Spleen (tissue), 11 donors: ENCODE measurements at regions not wholly inside any gene's neighbourhood (a gene's known extent, or its start where the extent isn't known, plus 50 kb on each side); places are given as distances from the start of the nearest gene placed in this dataset.

Source experiments
- DNase-seq: peaks from one replicate; pipeline ENCODE4 v3.0.0-alpha.2; 2020
- H3K27ac ChIP-seq, 8 donors: fragments of 200-600 bp; sonication (generic) in 7 of 8; 1 replicate in 4 of 8; 2 replicates in 4 of 8; pipeline versions ENCODE4 v1.5.0 to v1.8.0; 2016 to 2021; ENCODE audit warnings: inconsistent platforms in 4 of 8, mild to moderate bottlenecking in 4 of 8, moderate library complexity in 1 of 8
- H3K27me3 ChIP-seq, 7 donors: fragments of 200-600 bp; sonication (generic) in 6 of 7; replicated peaks in 1 of 7; 1 replicate in 4 of 7; 2 replicates in 3 of 7; pipeline versions ENCODE4 v1.5.0 to v1.8.0; 2016 to 2021; ENCODE audit warnings: inconsistent platforms in 3 of 7, mild to moderate bottlenecking in 1 of 7
- H3K36me3 ChIP-seq, 6 donors: fragments of 200-600 bp; sonication (generic) in 5 of 6; 1 replicate in 4 of 6; 2 replicates in 2 of 6; pipeline versions ENCODE4 v1.5.0 to v1.8.0; 2016 to 2021; ENCODE audit warnings: inconsistent platforms in 2 of 6
- H3K4me1 ChIP-seq, 6 donors: fragments of 200-600 bp; sonication (generic) in 5 of 6; 1 replicate in 3 of 6; 2 replicates in 3 of 6; pipeline versions ENCODE4 v1.5.0 to v1.8.0; 2016 to 2021; ENCODE audit warnings: inconsistent platforms in 3 of 6
- H3K4me3 ChIP-seq, 8 donors: fragments of 200-600 bp; sonication (generic) in 7 of 8; 1 replicate in 4 of 8; 2 replicates in 4 of 8; pipeline versions ENCODE4 v1.5.0 to v1.8.0; 2016 to 2021; ENCODE audit warnings: inconsistent platforms in 4 of 8, mild to moderate bottlenecking in 4 of 8, moderate library complexity in 2 of 8
- H3K9me3 ChIP-seq, 8 donors: fragments of 200-600 bp; sonication (generic) in 7 of 8; 1 replicate in 4 of 8; 2 replicates in 4 of 8; pipeline versions ENCODE4 v1.5.0 to v1.8.0; 2016 to 2021; ENCODE audit warnings: inconsistent platforms in 4 of 8
- CTCF ChIP-seq, 11 experiments: fragments of 200-600 bp in 7 of 11; fragments of 450-650 bp in 4 of 11; sonication (generic) in 4 of 11; IDR thresholded peaks in 8 of 11; conservative IDR thresholded peaks in 3 of 11; 1 replicate in 7 of 11; 2 replicates in 4 of 11; pipeline versions ENCODE4 v1.4.0 to v1.8.0; 2016 to 2021; ENCODE audit warnings: antibody characterized with exemption in 11 of 11, inconsistent platforms in 4 of 11, mild to moderate bottlenecking in 1 of 11
- POLR2A ChIP-seq, 3 donors: fragments of 450-650 bp; IDR thresholded peaks; one replicate each; pipeline ENCODE4 v1.5.1; 2017; ENCODE audit warnings: antibody characterized with exemption in 3 of 3, mild to moderate bottlenecking in 1 of 3
- POLR2AphosphoS5 ChIP-seq, 3 donors: sonication (generic); formaldehyde crosslinking; IDR thresholded peaks; one replicate each; pipeline ENCODE4 v1.5.1; 2017; ENCODE audit warnings: antibody characterized with exemption in 3 of 3
- WGBS, 5 donors: extraction: QIAGEN DNeasy Blood & Tissue Kit in 3 of 5; methylation state at CpG; one replicate each; pipeline versions ENCODE4 v1.1.5 to v1.1.7; 2013 to 2018; 5-methylcytosine and 5-hydroxymethylcytosine counted together
- intact Hi-C: fragments of 100-400 bp; cut with DNase I; formaldehyde crosslinking; loops from one replicate; pipeline ENCODE4 v1.15.0; 2023; ENCODE audit warnings: low total_unique reads
- donor health status: healthy with polysubstance abuse.
- donor health status: DM: no; HTN: no; CAD: no; lungs with moderate emphysema.
- donor health status: DM: no; HTN: no; CAD: no.
- donor health status: Bipolar disorder and iron deficiency.
- donor health status: healthy.
- donor health status: DM: no; HTN: no; CAD: no.
- donor health status: DM: yes; HTN: yes; CAD: no.

DNA sequence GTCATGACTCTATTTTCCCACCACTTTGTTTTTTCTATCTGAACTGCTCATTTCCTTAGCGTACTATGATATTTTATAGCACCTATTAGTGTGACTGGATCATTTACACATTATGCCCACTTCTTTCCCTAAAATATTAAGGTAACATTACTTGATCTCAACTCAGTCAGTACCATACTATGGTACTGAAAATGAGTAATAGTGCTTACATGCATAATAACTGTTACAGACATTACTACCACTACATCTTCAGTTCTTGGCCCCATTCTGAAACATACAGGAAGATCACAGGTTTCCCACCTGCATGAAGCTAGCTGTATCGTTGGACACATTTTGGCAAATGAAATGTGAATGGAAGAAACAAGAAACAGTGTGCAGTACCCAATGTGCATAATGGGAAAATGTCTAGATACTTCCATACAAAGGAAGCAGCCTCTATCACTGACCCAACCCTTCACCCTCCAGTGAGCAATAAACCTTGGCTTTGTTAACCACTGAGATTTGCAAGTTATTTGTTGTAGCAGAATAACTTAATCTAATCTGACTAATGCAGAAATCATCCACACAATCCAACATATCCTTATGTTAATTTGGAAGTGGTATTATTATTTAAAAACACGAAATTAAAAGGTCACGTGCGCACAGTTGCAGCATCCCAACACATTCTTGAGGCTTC lies 108.6 kb upstream of the DOK5 start:
- no peaks in the 10 kb centered on the region for H3K27me3 ChIP-seq
- no peak for DNase-seq
- no peak overlapping the region for H3K4me3 ChIP-seq
- WGBS, 5 donors: 84 to 95% (median 89%) methylated on average over 5 of the region's 5 CpGs
- no peak overlapping the region for H3K27ac ChIP-seq
- no peak for TF ChIP-seq CTCF (IDR thresholded peaks at IDR 0.05 in 8 of 11, conservative IDR thresholded peaks at IDR 0.05 in 3 of 11)
- TF ChIP-seq POLR2AphosphoS5 (IDR thresholded peaks at IDR 0.05): no peak
- no peaks in the 10 kb centered on the region for H3K4me1 ChIP-seq
- H3K9me3 ChIP-seq: no peaks in the 10 kb centered on the region
- intact Hi-C loops: no loop called here
- H3K36me3 ChIP-seq: no peaks in the 10 kb centered on the region

- DNase-seq: no peak
- Histone ChIP-seq H3K9me3 (no peaks in the 10 kb centered on the region), H3K4me1 (no peaks in the 10 kb centered on the region), H3K36me3 (no peaks in the 10 kb centered on the region), H3K27ac (no peak overlapping the region), H3K27me3 (no peaks in the 10 kb centered on the region), H3K4me3 (no peak overlapping the region)
- no peak for TF ChIP-seq POLR2A (IDR thresholded peaks at IDR 0.05)
- TF ChIP-seq POLR2AphosphoS5 (IDR thresholded peaks at IDR 0.05): no peak
- no peak for TF ChIP-seq CTCF (IDR thresholded peaks at IDR 0.05 in 8 of 11, conservative IDR thresholded peaks at IDR 0.05 in 3 of 11)
- intact Hi-C loops: no loop called here
- 66 to 74% (median 69%) methylated on average over 6 of the region's 6 CpGs for WGBS, 5 donors
These were observed 106.8 kb upstream of the DOK5 start for GRCh38 chr20:54368570-54368969.

- DNase-seq: no peak
These were observed 103.1 kb upstream of the DOK5 start for GRCh38 chr20:54372313-54372712.

More at GRCh38 chr20:54372313-54372712, 103.1 kb upstream of the DOK5 start:
- Histone ChIP-seq H3K27me3 (no peaks in the 10 kb centered on the region), H3K4me1 (no peaks in the 10 kb centered on the region), H3K9me3 (no peaks in the 10 kb centered on the region), H3K4me3 (no peak overlapping the region), H3K36me3 (no peaks in the 10 kb centered on the region), H3K27ac (no peak overlapping the region)
- intact Hi-C loops: no loop called here
- WGBS, 5 donors: 62 to 73% (median 70%) methylated on average over 1 of the region's 1 CpG
- TF ChIP-seq POLR2A (IDR thresholded peaks at IDR 0.05): no peak
- TF ChIP-seq CTCF (IDR thresholded peaks at IDR 0.05 in 8 of 11, conservative IDR thresholded peaks at IDR 0.05 in 3 of 11): no peak
- TF ChIP-seq POLR2AphosphoS5 (IDR thresholded peaks at IDR 0.05): no peak
